ENCODE measurements at regions not wholly inside any gene's neighbourhood (a gene's known extent, or its start where the extent isn't known, plus 50 kb on each side); places are given as distances from the start of the nearest gene placed in this dataset.

DNA sequence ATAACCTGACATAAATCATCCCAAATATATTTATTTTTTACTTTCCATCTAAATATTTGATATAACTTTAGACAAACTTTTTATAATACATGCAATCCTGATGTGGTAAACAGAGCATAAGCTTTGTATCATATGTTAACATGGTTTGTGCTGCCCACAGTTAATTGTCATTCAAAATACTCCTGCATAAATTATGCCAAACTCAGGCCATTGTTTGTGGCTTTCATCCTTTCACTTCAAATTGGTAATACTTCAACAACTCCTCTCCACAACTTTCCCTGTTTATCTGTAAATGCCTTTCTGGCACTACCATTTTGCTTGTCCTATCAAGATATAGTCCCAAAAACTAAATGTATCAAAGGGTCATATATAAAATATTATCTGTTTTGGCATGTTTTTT is 586.7 kb downstream of the HINT1 start:
- ATAC-seq (no peak), DNase-seq (ENCODE audit: low spot score in 2 of 2) (no peak)
- Mint-ChIP-seq H3K9me3 (no peaks in the 10 kb centered on the region), H3K4me3 (no peak overlapping the region), H3K27ac (no peak overlapping the region), H3K4me1 (no peaks in the 10 kb centered on the region), H3K36me3 (no peaks in the 10 kb centered on the region)

DNA sequence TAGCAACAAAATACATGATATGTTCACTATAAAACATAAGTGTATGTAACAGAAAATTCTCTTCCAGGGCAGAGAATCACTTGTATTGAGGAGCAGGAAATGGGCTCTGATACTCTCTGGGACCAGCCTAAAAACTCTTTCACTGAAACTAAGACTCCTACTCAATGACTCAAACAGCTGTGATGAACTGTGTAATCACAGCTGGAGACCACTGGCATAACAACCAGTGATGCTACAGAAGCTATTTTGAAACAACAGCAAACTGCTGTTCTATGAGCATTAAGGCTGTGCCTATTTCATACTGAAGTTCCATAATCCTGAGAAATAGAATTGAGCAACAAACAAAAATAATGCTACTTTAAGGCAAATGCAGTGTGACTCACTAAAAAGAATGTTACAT is 594.0 kb downstream of the HINT1 start:
- ATAC-seq, result no peak
- Mint-ChIP-seq H3K9me3 (no peaks in the 10 kb centered on the region), H3K4me3 (no peak overlapping the region), H3K4me1 (no peaks in the 10 kb centered on the region), H3K36me3 (no peaks in the 10 kb centered on the region), H3K27ac (no peak overlapping the region)
- DNase-seq (ENCODE audit: low spot score in 2 of 2), result no peak

DNA sequence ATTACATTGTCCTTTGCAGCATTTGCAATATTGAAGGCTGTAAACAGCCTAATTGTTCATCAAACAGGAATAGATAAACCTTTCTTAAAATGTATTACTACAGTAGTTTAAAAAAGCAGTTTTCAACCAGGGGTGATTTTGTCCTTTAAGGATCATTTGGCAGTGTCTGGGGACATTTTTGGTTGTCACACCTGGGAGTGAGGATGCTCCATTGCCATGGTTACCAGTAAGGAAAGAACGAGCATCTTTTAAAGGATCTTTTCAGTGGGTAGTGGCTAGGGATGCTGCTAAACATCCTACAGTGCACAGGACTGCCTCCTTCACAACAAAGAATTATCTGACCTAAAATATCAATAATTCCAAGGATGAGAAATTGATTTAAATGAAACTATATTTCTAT is 596.3 kb downstream of the HINT1 start:
- no peak for ATAC-seq
- Mint-ChIP-seq H3K4me1 (no peaks in the 10 kb centered on the region), H3K27ac (no peak overlapping the region), H3K9me3 (no peaks in the 10 kb centered on the region), H3K4me3 (no peak overlapping the region), H3K36me3 (no peaks in the 10 kb centered on the region)
- DNase-seq (ENCODE audit: low spot score in 2 of 2), result no peak

DNA sequence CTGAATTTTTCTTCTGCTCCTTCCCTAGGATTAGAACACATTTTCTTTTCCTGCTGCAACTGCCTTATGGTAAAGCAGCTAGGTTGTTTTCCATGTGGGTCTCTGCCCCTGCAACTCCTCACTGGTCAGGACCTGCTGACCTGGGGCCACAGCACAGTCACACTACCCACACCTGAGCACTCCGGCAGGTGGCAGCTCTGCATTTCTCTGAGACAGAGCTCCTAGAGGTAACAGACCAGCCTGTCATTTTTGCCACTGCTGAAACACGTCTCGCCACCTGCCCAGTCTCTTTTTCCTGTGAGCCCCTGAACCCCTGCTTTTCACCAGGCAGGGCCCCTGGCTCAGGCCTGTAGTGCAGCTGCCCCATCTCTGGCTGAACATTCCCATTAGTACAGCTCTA is 609.6 kb downstream of the HINT1 start:
- ATAC-seq (no peak), DNase-seq (ENCODE audit: low spot score in 2 of 2) (no peak)
- Mint-ChIP-seq H3K9me3 (peaks cover 2% of the 10 kb centered on the region), H3K4me3 (no peak overlapping the region), H3K36me3 (no peaks in the 10 kb centered on the region), H3K4me1 (no peaks in the 10 kb centered on the region), H3K27ac (no peak overlapping the region)

DNA sequence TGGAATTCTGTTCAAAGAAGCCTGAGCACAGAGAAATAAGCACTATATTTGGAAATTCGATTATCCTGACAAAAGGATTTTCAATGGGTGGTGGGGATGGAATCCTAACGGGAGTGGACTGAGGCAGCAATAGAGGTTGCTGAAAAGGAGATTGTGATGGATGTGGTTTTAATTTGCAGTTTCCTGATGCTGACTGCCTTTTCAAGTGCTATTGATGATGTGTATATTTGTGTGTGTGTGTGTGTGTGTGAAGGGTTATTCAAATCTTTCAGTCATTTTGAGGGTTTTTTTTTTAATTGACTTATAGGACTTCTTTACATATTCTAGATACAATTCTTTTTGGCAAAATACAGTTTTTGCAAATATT is 614.5 kb downstream of the HINT1 start:
- peaks cover 5% of the 10 kb centered on the region for H3K9me3 Mint-ChIP-seq
- no peak for ATAC-seq
- no peak overlapping the region for H3K4me3 Mint-ChIP-seq
- no peak for DNase-seq (ENCODE audit: low spot score in 2 of 2)
- H3K4me1 Mint-ChIP-seq, result no peaks in the 10 kb centered on the region
- H3K27ac Mint-ChIP-seq, result no peak overlapping the region
- H3K36me3 Mint-ChIP-seq, result no peaks in the 10 kb centered on the region

DNA sequence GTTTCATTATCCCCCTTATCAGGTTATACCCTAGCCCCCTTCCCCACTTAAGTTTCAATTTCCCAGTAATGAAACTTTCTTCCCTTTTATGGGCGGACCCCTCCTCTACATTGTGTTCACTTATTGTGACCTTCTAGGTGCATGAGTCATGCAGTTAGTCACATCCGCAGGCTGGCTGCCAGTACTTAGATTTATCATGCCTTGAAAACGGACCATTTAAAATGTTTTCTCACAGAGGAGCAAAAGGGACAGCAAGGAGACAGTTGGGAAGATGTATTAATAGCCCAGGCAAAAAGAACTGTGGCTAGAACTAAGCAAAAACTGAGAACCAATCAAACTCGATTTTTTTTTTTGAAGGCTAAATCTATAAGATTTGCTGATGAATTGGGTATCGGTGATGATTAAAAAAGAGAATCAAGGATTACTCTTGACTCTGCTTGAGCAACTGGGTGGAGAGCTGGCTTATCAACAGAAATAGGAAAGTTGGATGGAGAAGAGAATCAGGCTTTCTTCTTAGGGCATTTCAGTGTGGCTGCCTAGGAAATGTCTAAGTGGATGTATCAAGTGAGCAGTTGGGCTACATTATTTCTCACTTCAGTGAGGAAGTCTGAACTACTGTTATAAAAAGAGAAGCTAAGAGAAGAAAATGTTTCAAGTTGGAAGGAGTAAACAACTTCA is 615.0 kb downstream of the HINT1 start:
- no peaks in the 10 kb centered on the region for H3K36me3 Mint-ChIP-seq
- ATAC-seq (no peak), DNase-seq (ENCODE audit: low spot score in 2 of 2) (no peak)
- no peak overlapping the region for H3K27ac Mint-ChIP-seq
- H3K4me3 Mint-ChIP-seq, result no peak overlapping the region
- H3K9me3 Mint-ChIP-seq, result peaks cover 7% of the 10 kb centered on the region
- H3K4me1 Mint-ChIP-seq, result no peaks in the 10 kb centered on the region

DNA sequence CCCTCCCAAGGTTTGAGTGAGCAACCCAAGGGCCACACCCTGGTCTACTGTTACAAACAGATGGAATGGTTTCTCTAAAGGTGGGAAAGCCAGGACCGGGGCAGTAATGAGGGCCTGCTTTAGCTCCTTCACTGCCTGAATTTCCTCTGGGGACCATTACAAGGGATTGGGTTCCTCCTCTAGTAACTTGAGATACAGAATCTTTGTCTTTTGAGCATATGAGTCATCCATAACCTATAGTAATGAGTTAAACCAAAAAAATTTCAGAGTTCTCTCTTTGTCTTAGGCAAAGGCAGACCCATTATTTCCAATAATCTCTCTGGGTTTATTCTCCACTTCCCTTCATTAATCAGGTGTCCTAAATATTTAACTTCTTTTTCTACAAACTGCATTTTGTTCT is 618.8 kb downstream of the HINT1 start:
- Mint-ChIP-seq H3K36me3 (no peaks in the 10 kb centered on the region), H3K9me3 (peaks cover 7% of the 10 kb centered on the region), H3K27ac (no peak overlapping the region), H3K4me3 (no peak overlapping the region), H3K4me1 (no peaks in the 10 kb centered on the region)
- no peak for ATAC-seq
- DNase-seq (ENCODE audit: low spot score in 2 of 2), result no peak

DNA sequence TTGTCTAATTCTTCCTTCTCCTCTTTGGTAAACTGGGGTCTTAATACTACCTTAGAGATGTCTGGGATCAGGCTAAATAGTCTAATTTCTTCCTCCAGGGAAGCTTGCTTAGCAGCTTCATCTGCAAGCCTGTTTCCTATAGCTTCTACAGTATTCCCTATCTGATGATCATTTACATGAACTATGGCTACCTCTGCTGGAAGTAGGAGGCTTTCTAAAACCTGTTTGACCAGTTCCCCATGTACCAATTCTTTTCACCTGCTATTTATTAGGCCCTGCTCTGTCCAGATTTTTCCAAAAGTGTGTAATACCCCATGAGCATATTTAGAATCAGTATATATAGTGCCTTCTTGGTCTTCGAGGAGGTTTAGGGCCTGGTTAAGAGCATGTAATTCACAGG is 619.8 kb downstream of the HINT1 start:
- no peak for ATAC-seq
- no peaks in the 10 kb centered on the region for H3K4me1 Mint-ChIP-seq
- DNase-seq (ENCODE audit: low spot score in 2 of 2), result no peak
- H3K36me3 Mint-ChIP-seq, result no peaks in the 10 kb centered on the region
- H3K4me3 Mint-ChIP-seq, result no peak overlapping the region
- peaks cover 7% of the 10 kb centered on the region for H3K9me3 Mint-ChIP-seq
- no peak overlapping the region for H3K27ac Mint-ChIP-seq

DNA sequence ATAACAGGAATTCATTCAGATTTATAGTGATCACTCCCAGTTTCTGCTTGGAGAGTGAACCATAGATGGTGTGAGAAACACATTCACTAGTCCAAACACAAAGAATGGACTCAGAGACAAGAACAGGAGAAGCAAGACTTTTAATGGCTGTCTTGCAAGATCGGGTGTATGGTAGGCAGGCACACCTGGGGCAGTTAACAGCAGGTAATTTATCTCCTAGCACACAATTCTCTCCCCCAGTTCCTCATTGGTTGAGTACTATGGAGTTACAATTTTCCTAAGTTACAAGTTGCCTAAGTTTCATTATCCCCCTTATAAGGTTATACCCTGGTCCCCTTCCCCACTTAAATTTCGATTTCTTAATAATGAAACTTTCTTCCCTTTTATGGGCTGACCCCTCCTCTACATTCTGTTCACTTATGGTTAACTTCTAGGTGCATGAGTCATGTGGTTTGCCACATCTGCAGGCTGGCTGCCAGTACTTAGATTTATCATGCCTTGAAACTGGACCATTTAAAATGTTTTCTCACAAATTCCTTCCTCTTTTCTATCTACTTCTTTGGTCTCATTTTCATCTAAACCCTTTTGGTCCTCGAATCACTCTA is 623.3 kb downstream of the HINT1 start:
- H3K27ac Mint-ChIP-seq, result no peak overlapping the region
- H3K9me3 Mint-ChIP-seq, result peaks cover 8% of the 10 kb centered on the region
- ATAC-seq, result no peak
- H3K4me1 Mint-ChIP-seq, result no peaks in the 10 kb centered on the region
- H3K4me3 Mint-ChIP-seq, result no peak overlapping the region
- DNase-seq (ENCODE audit: low spot score in 2 of 2), result no peak
- H3K36me3 Mint-ChIP-seq, result no peaks in the 10 kb centered on the region

DNA sequence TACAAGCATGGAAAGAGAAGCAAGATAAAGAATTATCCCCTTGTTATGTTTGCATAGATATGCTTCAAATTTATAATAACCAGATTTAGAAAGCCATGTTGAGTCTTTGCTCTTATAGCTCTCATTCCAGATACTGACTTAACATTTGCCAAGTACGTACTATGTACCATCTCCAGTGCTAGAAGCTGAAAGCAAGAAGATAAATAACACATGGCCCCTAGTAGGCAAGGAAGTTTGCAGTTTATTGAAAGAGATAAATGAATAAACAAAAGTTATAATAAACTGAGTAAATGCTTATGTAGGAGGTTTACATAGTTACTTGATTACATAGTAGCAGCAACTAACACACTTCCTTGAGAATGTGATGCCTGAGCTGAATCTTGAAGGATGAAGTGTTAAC is 628.4 kb downstream of the HINT1 start:
- ATAC-seq (no peak), DNase-seq (ENCODE audit: low spot score in 2 of 2) (no peak)
- no peak overlapping the region for H3K4me3 Mint-ChIP-seq
- no peak overlapping the region for H3K27ac Mint-ChIP-seq
- H3K36me3 Mint-ChIP-seq, result no peaks in the 10 kb centered on the region
- no peaks in the 10 kb centered on the region for H3K4me1 Mint-ChIP-seq
- H3K9me3 Mint-ChIP-seq, result peaks cover 6% of the 10 kb centered on the region

DNA sequence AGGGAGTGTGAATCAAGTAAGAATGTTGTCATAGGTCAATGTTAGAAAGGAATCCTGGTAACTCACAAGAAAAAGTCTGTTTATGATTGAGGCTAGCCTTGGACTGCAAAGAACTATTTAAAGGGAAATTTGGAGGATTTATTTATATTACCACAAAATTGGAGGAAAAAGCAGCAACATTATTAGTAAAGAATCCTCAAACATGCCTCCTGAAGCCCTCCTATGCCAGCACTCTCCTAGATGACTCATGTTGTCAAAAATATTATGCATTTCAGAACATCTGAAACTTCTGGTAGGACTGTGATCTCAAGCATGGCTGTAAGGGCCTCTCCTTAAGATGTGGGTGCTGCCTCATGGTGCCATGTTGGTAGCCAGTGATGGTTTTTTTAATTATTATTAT is 628.5 kb downstream of the CHSY3 start:
- peaks cover 9% of the 10 kb centered on the region for H3K9me3 Mint-ChIP-seq
- H3K27ac Mint-ChIP-seq, result no peak overlapping the region
- DNase-seq (ENCODE audit: low spot score in 2 of 2) (no peak), ATAC-seq (no peak)
- no peaks in the 10 kb centered on the region for H3K36me3 Mint-ChIP-seq
- no peaks in the 10 kb centered on the region for H3K4me1 Mint-ChIP-seq
- no peak overlapping the region for H3K4me3 Mint-ChIP-seq

DNA sequence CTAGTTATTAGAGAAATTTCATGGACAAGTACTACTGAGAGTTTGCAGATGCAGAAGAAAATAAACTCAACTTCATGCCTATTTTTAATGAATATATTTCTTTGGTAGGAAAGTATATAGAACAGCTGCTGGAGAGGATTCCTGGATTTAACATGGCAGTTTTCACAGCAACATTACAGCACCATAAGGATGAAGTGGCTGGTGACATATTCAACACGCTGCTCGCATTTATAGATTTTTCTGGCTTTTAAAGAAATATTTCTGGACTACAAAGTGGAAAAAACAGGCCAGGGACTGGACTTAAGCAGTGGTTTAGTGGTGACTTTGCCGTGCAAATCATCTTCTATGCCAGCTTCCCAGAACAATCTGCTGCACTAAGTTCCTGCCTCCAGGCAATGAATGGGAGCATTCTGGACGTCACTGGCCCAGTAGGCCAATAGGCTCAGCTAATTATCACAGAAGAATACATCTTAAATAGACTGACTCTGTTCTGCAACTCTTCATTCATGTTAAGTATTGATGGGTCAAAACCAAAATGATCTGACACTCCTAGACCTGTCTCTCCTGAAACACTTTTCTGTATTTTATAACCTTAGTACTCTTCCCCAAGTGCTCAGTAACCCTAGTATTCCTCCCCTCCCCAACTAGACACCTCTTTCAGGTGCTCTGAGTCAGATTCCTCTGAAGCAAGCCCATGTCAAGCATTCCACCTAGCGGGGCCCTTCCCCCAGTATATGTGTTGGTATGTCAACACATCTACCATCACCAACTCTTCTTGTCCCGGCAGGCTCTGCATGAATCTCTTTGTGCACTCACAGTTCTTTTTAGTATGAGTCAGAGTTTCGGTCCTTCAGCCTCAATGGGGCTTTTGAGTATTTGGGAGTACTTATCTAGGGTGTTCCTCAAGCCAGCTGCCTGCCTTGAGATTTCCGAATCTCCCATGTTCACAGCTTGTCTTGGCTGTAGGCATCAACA is 625.5 kb downstream of the CHSY3 start:
- Mint-ChIP-seq H3K27ac (no peak overlapping the region), H3K4me1 (no peaks in the 10 kb centered on the region), H3K36me3 (no peaks in the 10 kb centered on the region), H3K4me3 (no peak overlapping the region), H3K9me3 (peaks cover 2% of the 10 kb centered on the region)
- no peak for DNase-seq (ENCODE audit: low spot score in 2 of 2)
- no peak for ATAC-seq

DNA sequence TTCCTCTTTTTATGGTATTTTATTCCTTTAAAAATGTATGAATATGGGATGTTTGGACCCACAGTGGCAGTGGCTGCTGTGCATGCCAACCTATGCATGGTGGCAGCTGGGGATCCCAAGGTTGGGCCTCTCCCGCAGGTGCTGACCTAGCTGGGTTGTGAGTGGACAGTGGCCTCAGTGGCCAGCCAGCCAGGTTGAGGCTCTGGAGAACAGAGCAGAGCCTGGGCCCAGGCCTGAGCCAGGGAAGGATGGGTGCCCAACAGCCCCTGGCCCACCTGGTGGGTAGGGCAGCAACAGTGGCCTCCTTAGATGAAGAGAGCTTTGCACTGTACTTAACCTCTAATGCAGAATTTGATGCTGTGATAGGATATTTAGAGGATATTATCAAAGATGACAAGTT is 624.8 kb downstream of the CHSY3 start:
- Mint-ChIP-seq H3K27ac (no peak overlapping the region), H3K4me1 (no peaks in the 10 kb centered on the region), H3K4me3 (no peak overlapping the region), H3K9me3 (peaks cover 2% of the 10 kb centered on the region), H3K36me3 (no peaks in the 10 kb centered on the region)
- ATAC-seq (peak; percentile 40), DNase-seq (ENCODE audit: low spot score in 2 of 2) (no peak)

DNA sequence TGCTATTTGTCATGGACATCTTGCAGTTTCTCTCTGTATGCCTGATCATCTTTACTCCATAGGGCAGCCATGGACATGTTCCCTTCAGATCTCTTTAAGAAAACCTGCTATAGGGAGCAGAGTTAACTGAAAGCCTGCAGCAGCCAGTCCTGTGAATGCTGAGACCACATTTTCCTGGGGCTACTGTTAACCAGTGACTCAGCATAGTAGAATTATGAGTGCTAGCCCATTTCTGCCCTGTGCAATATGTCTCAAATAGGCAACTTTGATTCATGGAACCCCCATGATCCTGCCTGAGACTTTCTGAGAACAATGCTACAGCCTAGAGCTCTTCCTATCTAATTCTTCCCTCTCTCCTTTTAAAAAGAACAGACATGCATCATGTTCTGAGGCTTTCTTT is 624.2 kb downstream of the CHSY3 start:
- H3K4me1 Mint-ChIP-seq, result no peaks in the 10 kb centered on the region
- no peak for DNase-seq (ENCODE audit: low spot score in 2 of 2)
- no peak overlapping the region for H3K4me3 Mint-ChIP-seq
- H3K9me3 Mint-ChIP-seq, result peaks cover 2% of the 10 kb centered on the region
- H3K27ac Mint-ChIP-seq, result no peak overlapping the region
- ATAC-seq, result no peak
- no peaks in the 10 kb centered on the region for H3K36me3 Mint-ChIP-seq

DNA sequence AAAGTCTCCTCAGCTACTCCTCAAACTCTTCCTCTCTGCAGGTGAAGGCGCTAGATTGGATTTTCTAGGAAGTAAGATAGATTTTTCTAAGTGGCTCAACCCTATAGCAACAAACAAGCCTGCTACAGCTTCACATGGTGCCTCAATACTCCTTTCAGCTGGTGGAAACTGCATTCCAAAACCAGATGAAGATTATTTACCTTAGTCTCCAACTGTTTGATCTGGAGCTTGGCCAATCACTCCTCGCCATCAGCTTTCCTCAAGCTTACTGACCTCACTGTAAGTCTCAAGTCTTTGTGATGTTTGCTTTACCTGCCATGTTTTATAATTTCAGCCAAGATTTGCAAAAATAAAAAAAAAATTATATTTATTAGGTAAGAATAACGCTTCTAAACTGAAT is 622.4 kb downstream of the CHSY3 start:
- Mint-ChIP-seq H3K4me1 (no peaks in the 10 kb centered on the region), H3K4me3 (no peak overlapping the region), H3K9me3 (peaks cover 5% of the 10 kb centered on the region), H3K36me3 (no peaks in the 10 kb centered on the region), H3K27ac (no peak overlapping the region)
- no peak for DNase-seq (ENCODE audit: low spot score in 2 of 2)
- ATAC-seq, result no peak

DNA sequence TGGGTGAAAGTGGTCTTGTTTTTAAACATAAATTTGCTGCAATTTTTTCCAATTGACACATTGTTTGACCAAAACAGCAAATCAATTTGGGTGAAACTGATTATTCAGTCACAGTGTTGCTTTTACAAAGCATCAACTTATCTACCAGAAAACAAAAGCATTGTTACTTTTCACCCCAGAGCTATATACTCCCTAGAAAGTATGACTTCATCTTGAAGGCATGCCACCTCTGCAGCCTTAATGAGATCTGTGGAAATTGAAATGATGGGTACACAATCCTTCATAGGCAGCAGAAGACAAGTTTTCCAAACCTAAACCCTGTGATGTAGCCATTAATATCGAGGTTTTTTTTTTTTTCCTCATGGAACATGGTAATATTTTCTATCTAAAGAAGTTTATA is 615.9 kb downstream of the CHSY3 start:
- Mint-ChIP-seq H3K36me3 (no peaks in the 10 kb centered on the region), H3K4me3 (no peak overlapping the region), H3K9me3 (peaks cover 16% of the 10 kb centered on the region), H3K27ac (no peak overlapping the region), H3K4me1 (no peaks in the 10 kb centered on the region)
- DNase-seq (ENCODE audit: low spot score in 2 of 2) (no peak), ATAC-seq (no peak)

Data from stimulated activated effector memory CD8-positive, alpha-beta T cell treated with anti-CD3 and anti-CD28 coated beads, Interleukin-12 subunit alpha, Interleukin-12 subunit beta, amount 100 ng/mL, for 72 hours (primary cell).